GM12892 (cell line): ENCODE measurements at regions not wholly inside any gene's neighbourhood (a gene's known extent, or its start where the extent isn't known, plus 50 kb on each side); places are given as distances from the start of the nearest gene placed in this dataset.

Source experiments
- POLR2A ChIP-seq: IDR thresholded peaks from 2 replicates; pipeline ENCODE4 v1.6.1; 2011; ENCODE audit warnings: low read depth, low read length, control low read depth
- POLR2AphosphoS5 ChIP-seq: IDR thresholded peaks from 2 replicates; pipeline ENCODE4 v1.6.1; 2011; ENCODE audit warnings: low read depth, low read length, control low read depth

DNA sequence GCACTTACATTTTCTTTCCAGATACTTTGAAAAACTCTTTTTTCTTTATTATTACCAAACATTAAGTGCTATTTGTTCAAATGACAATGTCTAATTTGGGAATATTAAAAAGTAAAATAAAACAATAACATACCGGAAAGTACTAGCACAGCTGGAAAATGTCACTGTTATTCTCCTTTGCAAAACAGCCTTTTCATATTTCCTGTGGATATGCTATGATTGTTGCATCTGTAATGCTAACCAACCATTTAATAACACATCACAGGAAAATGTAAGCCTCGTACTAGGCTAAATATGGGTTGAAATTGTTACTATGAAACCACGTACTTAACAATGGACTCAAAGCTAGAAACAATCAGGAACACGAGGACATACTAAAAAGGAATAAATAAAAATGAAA is 298.1 kb downstream of the CBLN2 start:
- TF ChIP-seq POLR2AphosphoS5 = no peak
- no peak for TF ChIP-seq POLR2A
